ENCODE measurements at regions not wholly inside any gene's neighbourhood (a gene's known extent, or its start where the extent isn't known, plus 50 kb on each side); places are given as distances from the start of the nearest gene placed in this dataset.
A peak's percentile ranks its signal among the peaks of the same experiment; 100 is the strongest.

- Mint-ChIP-seq H3K9me3 (no peaks in the 10 kb centered on the region), H3K27ac (no peak overlapping the region), H3K4me3 (no peak overlapping the region), H3K4me1 (ENCODE audit: low read depth) (no peaks in the 10 kb centered on the region), H3K27me3 (ENCODE audit: insufficient read depth) (no peaks in the 10 kb centered on the region), H3K36me3 (ENCODE audit: low read depth) (no peaks in the 10 kb centered on the region)
- DNase-seq = no peak
- no peak for TF ChIP-seq CTCF (IDR thresholded peaks at IDR 0.05)
These were observed 77.6 kb upstream of the SLC4A10 start for GRCh38 chr2:161546635-161547034.

GRCh38 chr2:161547130-161547529 lies 77.1 kb upstream of the SLC4A10 start:
- TF ChIP-seq CTCF (IDR thresholded peaks at IDR 0.05) = no peak

GRCh38 chr2:161552015-161552414 lies 72.2 kb upstream of the SLC4A10 start:
- DNase-seq = no peak
- H3K9me3 Mint-ChIP-seq = peaks cover 4% of the 10 kb centered on the region; the same call in 1 of the 2 replicates
- no peaks in the 10 kb centered on the region for H3K27me3 Mint-ChIP-seq (ENCODE audit: insufficient read depth)
- no peaks in the 10 kb centered on the region for H3K36me3 Mint-ChIP-seq (ENCODE audit: low read depth)
- H3K27ac Mint-ChIP-seq = no peak overlapping the region
- no peak for TF ChIP-seq CTCF (IDR thresholded peaks at IDR 0.05)
- H3K4me3 Mint-ChIP-seq = no peak overlapping the region
- H3K4me1 Mint-ChIP-seq (ENCODE audit: low read depth) = no peaks in the 10 kb centered on the region

More at GRCh38 chr2:161547130-161547529, 77.1 kb upstream of the SLC4A10 start:
- Mint-ChIP-seq H3K4me1 (ENCODE audit: low read depth) (no peaks in the 10 kb centered on the region), H3K9me3 (no peaks in the 10 kb centered on the region), H3K27ac (no peak overlapping the region), H3K4me3 (no peak overlapping the region), H3K27me3 (ENCODE audit: insufficient read depth) (no peaks in the 10 kb centered on the region), H3K36me3 (ENCODE audit: low read depth) (no peaks in the 10 kb centered on the region)
- no peak for DNase-seq

- H3K27ac Mint-ChIP-seq = no peak overlapping the region
- no peak for TF ChIP-seq CTCF (IDR thresholded peaks at IDR 0.05)
- no peak overlapping the region for H3K4me3 Mint-ChIP-seq
- H3K4me1 Mint-ChIP-seq (ENCODE audit: low read depth) = no peaks in the 10 kb centered on the region
- no peak for DNase-seq
- no peaks in the 10 kb centered on the region for H3K27me3 Mint-ChIP-seq (ENCODE audit: insufficient read depth)
- no peaks in the 10 kb centered on the region for H3K36me3 Mint-ChIP-seq (ENCODE audit: low read depth)
- peaks cover 8% of the 10 kb centered on the region; the same call in 1 of the 2 replicates for H3K9me3 Mint-ChIP-seq
These were observed 68.4 kb upstream of the SLC4A10 start for GRCh38 chr2:161555826-161556225.

- no peak for DNase-seq
- H3K9me3 Mint-ChIP-seq = peaks cover 12% of the 10 kb centered on the region; the same call in 1 of the 2 replicates
- no peaks in the 10 kb centered on the region for H3K36me3 Mint-ChIP-seq (ENCODE audit: low read depth)
- H3K4me1 Mint-ChIP-seq (ENCODE audit: low read depth) = no peaks in the 10 kb centered on the region
- no peak overlapping the region for H3K27ac Mint-ChIP-seq
- TF ChIP-seq CTCF (IDR thresholded peaks at IDR 0.05) = peak; percentile 38; the same call in 1 of the 2 replicates
- H3K4me3 Mint-ChIP-seq = no peak overlapping the region
- H3K27me3 Mint-ChIP-seq (ENCODE audit: insufficient read depth) = no peaks in the 10 kb centered on the region
These were observed 67.8 kb upstream of the SLC4A10 start for GRCh38 chr2:161556440-161556839.

- no peak overlapping the region for H3K27ac Mint-ChIP-seq
- DNase-seq = no peak
- no peak overlapping the region for H3K4me3 Mint-ChIP-seq
- H3K4me1 Mint-ChIP-seq (ENCODE audit: low read depth) = no peaks in the 10 kb centered on the region
- H3K9me3 Mint-ChIP-seq = peaks cover 21% of the 10 kb centered on the region; the same call in 1 of the 2 replicates
- no peaks in the 10 kb centered on the region for H3K36me3 Mint-ChIP-seq (ENCODE audit: low read depth)
- no peaks in the 10 kb centered on the region for H3K27me3 Mint-ChIP-seq (ENCODE audit: insufficient read depth)
- TF ChIP-seq CTCF (IDR thresholded peaks at IDR 0.05) = no peak
These were observed 66.7 kb upstream of the SLC4A10 start for GRCh38 chr2:161557538-161557937.

Measured in HFFc6 (cell line).